Fibroblast of skin of left biceps (primary cell): ENCODE measurements at regions not wholly inside any gene's neighbourhood (a gene's known extent, or its start where the extent isn't known, plus 50 kb on each side); places are given as distances from the start of the nearest gene placed in this dataset.

Experiments
- DNase-seq, 2 experiments: peaks; one replicate each; pipeline ENCODE4 v3.0.0-alpha.2; 2013; ENCODE audit warnings: low read depth in 2 of 2

GRCh38 chr20:60125513-60125912 is 167.3 kb downstream of the CDH26 start:
- DNase-seq = no peak

DNA sequence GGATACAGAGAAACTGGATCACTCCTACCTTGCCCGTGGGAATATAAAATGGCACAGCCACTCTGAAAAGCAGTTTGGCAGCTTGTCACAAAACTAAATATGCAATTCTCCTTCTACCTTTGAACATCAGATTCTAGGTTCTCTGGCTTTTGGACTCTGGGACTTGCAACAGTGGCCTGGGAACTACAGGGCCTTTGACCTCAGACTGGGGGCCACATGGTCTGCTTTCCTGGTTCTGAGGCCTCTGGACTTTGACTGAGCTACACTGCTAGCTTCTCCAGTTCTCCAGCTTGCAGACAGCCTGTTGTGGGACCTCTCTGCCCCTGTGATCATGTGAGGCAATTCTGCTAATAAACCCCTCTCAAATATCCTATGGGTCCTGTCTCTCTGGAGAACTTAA is 168.8 kb downstream of the CDH26 start:
- DNase-seq = no peak

DNA sequence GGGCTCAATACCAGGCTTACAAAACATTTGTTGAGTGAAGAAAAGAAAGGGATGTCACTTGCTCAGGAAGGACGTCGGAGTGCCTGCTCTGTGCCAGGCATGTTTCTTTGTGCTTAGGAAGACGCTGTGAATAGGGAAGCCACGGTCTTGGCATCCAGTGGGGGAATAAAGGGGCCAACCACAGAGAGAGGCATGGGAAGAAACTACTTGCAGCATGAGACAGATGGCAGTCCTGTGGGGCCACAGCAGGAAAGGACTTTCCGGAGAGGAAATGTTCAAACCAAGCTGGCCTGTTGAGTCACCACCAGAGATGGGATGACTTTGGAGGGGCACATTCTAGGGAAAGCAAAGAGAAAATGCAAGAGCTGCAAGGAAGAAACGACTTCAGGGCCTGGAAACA is 173.2 kb downstream of the CDH26 start:
- no peak for DNase-seq

DNA sequence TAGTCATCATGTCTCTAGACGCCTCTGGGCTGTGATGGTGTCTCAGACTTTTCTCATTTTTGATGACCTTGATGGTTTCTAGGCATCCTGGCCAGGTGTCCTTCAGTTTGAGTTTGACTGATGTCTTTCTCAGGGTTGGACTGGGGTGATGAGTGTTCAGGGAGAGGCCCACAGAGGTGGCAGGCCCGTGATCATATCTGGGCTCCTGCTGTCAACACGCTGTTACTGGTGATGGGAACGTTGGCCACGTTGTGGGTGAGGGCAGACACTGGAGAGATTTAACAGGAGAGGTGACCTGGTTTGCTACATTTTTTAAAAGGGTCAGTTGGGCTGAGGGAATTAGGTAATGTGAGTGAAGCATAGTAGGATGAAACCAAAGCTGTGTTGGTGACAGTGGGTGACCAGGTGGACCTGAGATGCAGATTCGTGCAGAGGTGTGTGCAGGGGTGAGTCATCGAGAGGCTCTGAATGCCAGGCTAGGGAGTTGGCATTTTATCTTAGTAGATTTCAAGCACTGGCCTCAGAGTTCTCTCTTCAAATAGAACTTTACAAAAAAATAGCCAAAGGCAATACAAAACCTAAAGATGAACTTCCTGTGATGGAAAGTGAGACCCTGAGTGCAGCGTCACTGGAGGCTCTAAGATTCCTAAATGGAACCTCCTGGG is 174.1 kb downstream of the CDH26 start:
- DNase-seq = no peak

- no peak for DNase-seq
These were observed 174.8 kb downstream of the CDH26 start for GRCh38 chr20:60132827-60133670.

- no peak for DNase-seq
These were observed 177.1 kb downstream of the CDH26 start for GRCh38 chr20:60135276-60135675.

GRCh38 chr20:60136645-60137401 is 178.6 kb downstream of the CDH26 start:
- no peak for DNase-seq

- DNase-seq = no peak
These were observed 179.5 kb downstream of the CDH26 start for GRCh38 chr20:60137657-60138245.

- no peak for DNase-seq
These were observed 180.3 kb downstream of the CDH26 start for GRCh38 chr20:60138256-60139220.

DNA sequence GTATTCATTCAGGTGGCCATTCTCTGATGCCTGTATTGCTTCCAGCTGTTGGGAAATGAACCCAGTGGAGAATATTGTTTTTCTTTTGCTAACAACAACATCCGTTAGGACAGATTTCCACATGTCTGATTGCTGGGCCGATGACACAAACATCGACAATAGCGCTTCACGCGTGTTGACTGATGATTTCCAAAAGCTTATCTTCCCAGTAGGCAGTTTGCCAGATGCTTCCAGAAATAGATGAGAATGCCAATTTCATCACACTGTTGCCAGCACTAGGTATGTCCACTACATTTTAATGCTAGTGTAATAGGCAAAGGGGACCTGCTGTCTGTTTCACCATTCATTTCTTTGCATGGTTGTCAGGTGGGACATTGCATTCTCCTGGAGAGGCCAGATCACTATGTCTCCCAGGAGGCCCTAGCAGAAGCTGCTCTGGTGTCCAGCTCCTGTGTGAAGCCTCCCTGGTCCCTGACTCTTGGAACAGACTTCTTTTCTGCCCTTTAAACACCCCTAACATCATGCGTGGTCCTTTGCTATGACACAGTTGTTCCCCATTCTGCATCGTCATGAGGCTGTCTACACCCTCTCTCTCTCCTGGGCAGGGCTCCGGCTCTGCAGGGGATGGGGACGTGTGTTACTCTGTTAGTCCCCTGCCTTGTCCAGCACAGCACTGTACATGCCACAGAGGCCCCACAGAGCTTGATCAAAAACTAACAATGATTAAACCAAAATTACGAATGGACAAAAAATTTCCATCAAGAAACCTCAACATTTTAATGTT is 181.6 kb downstream of the CDH26 start:
- no peak for DNase-seq

- no peak for DNase-seq
These were observed 184.4 kb downstream of the CDH26 start for GRCh38 chr20:60142587-60142986.

DNA sequence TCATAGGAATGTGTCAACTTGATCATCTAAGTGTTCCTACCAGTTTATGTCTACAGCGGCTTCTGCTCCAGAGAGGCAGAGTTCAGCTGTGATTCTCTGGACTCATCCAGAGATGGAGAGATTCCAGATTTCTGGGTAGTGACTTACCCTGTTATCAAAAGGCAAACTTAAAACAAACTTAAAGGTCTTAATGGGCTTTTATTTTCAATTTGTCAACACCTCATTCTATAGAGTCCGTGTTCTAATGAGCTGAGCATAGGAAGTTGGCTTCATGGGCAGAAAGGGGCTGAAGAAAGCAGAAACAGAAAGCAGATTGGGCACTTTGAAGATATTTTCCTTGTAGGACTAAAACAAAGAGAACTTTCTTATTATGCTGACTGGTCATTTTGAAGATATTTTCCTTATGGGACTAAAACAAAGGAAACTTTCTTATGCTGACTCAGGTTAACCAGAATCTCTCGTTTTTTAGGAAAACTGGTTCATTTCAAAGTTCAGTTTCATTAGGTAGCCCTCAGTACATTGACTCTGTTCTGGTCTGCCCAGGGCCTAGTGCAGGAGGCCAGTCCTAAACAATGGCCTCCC is 185.1 kb downstream of the CDH26 start:
- DNase-seq = no peak

- no peak for DNase-seq
These were observed 186.2 kb downstream of the CDH26 start for GRCh38 chr20:60144404-60144803.

DNA sequence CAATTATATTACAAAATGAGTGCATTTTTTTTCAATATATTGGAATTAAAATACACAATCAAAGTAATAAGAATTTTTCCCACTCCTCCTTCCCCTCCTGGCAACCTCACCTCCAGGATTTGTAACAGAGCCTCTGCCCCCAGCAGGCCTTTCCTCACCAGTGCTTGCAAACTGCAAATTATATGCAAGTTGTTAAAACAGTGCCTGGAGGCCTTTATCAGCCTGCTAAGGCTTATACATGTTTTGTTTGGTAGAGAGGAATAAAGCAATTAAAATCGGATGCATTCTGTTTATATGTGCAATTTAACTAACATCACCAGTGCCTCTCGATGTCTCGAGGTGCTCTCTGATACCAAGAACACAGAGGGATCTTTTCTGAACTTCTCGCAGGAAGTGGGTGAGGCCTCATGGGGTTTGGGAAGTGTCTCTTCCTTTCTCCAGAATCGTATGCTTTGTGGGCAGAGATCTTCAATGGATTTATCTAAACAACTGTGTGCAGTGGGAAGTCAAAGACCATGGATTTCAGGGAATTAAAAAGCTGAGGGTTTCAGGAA is 186.8 kb downstream of the CDH26 start:
- DNase-seq = no peak

DNA sequence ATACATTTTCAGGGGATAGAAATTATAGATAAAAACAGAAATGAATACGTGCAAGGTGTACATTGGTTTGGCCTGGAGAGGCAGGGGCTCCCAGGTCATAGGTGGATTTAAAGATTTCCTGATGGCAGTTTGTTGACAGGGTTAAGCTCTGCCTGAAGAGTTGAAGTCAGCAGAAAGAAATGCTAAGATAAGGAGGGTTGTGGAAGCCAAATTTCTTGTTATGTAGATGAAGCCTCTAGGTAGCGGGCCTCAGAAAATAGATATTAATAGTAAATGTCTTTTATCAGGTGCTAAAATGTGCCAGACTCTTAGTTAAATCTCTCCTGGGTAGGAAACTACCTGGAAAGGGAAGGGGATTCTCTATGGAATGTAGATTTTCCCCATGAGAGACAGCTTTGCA is 188.8 kb downstream of the CDH26 start:
- DNase-seq = no peak

- no peak for DNase-seq
These were observed 190.7 kb downstream of the CDH26 start for GRCh38 chr20:60148885-60149284.

DNA sequence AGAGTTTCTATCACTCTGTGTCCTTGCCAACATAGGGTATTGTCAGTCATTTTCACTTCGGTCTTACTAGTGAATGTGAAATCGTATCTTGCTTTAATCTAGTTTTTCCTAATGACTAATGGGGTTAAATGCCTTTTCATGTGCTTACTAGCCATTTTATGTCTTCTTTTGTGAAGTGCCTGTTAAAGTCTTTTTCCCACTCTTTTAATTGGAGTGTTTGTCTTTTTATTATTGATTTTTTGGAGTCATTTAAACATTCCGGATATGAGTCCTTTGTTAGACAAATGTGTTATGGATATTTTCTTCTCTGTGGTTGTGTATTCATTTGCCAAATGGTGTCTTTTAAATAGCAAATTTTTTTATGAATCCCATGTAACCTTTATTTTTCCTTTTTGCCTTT is 194.6 kb downstream of the CDH26 start:
- DNase-seq = no peak

DNA sequence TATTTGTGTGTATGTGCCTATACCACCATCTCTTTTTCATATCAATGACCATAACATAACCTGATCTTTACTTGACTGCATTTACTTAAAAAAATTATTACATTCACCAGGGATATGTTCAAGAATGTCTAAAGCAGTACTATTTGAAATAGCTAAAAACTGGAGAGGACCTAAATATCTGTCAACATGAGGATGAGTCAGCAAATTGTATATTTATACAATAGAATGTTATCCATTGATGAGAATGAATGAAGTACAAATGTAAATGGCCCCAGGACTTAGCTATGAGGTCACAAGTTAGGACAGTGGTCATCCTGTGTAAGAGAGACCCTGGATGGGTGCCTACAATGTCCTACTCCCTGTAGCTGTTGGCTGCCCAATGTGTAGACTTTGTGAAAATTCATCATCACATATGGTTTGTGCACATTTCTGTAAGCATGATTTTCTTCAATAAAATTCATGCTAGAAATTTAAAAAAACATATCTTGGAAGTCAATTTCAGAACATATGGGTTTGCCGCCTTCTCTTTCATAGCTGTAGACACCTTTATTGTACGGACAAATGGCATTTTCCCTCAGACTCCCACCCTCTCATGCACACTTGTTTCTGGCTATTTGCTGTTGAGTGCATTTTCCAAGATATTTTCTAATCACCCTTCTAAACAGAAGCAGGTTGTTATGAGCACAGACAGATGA is 202.4 kb downstream of the CDH26 start:
- no peak for DNase-seq

DNA sequence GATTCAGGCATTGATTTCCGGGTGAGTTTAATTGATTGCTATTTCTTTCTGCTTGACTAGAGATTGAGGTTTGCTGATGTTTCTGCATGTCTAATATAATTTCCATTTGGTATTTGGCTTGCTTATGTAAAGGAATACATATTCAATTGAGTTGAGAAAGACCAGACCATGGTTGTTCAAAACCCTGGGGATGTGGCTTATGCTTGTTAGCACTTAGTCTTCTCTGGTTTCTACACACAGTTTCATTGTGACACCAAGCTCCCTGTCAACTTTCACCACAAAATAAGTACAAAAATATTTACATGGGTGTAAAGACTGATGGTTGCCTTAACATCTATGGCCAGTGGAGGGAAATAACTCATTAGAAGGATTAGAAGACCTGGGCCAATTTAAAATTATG is 209.6 kb downstream of the CDH26 start:
- DNase-seq = no peak
